Loucy (cell line): ENCODE measurements at regions not wholly inside any gene's neighbourhood (a gene's known extent, or its start where the extent isn't known, plus 50 kb on each side); places are given as distances from the start of the nearest gene placed in this dataset.

ENCODE experiments used
- EZH2phosphoT487 ChIP-seq: fragments of 200-600 bp; IDR thresholded peaks from 2 replicates; pipeline ENCODE4 v1.6.1; 2018; ENCODE audit warnings: antibody characterized with exemption, mild to moderate bottlenecking, moderate library complexity, borderline replicate concordance
- TF ChIP-seq, protein P1 (sequence below): fragments of 200-600 bp; sonication (generic); conservative IDR thresholded peaks from 2 replicates; pipeline ENCODE4 v1.5.1; 2014; ENCODE audit warnings: mild to moderate bottlenecking, antibody characterized with exemption, low read length

DNA sequence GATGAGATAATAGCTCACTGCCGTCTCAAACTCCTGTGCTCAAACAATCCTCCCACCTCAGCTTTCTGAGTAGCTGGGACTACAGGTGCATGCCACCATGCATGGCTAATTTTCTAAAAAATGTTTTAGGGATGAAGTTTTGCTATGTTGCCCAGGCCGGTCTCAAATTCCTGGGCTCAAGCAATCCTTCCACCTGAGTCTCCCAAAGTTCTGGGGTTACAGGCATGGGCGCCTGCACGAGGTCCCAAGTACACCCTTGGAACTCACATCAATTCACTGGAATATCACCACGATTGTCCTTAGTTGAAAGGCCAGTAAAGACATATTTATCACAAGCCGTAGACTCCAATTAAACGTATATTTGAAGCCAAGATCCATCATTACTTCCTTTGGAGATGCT, 184.6 kb downstream of the IRX1 start:
- TF ChIP-seq, protein P1, sequence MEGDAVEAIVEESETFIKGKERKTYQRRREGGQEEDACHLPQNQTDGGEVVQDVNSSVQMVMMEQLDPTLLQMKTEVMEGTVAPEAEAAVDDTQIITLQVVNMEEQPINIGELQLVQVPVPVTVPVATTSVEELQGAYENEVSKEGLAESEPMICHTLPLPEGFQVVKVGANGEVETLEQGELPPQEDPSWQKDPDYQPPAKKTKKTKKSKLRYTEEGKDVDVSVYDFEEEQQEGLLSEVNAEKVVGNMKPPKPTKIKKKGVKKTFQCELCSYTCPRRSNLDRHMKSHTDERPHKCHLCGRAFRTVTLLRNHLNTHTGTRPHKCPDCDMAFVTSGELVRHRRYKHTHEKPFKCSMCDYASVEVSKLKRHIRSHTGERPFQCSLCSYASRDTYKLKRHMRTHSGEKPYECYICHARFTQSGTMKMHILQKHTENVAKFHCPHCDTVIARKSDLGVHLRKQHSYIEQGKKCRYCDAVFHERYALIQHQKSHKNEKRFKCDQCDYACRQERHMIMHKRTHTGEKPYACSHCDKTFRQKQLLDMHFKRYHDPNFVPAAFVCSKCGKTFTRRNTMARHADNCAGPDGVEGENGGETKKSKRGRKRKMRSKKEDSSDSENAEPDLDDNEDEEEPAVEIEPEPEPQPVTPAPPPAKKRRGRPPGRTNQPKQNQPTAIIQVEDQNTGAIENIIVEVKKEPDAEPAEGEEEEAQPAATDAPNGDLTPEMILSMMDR: no peak
- no peak for TF ChIP-seq EZH2phosphoT487
